ENCODE measurements at regions not wholly inside any gene's neighbourhood (a gene's known extent, or its start where the extent isn't known, plus 50 kb on each side); places are given as distances from the start of the nearest gene placed in this dataset.

- H3K27me3 ChIP-seq = no peaks in the 10 kb centered on the region
- H3K4me1 ChIP-seq = no peaks in the 10 kb centered on the region
- no peak overlapping the region for H3K4me3 ChIP-seq
- no peak for DNase-seq
- H3K27ac ChIP-seq = no peak overlapping the region
- TF ChIP-seq CTCF (IDR thresholded peaks at IDR 0.05) (no peak), POLR2A (IDR thresholded peaks at IDR 0.05) (no peak)
- H3K36me3 ChIP-seq (ENCODE audit: low read depth, missing control alignments) = no peaks in the 10 kb centered on the region
- no peaks in the 10 kb centered on the region for H3K9me3 ChIP-seq
- intact Hi-C loops (cut with DNase I; ENCODE audit: low total_unique reads) = no loop called here
Observed at GRCh38 chr17:55865072-55865762, 114.4 kb downstream of the PCTP start.

GRCh38 chr17:55870044-55870443, 119.2 kb downstream of the PCTP start:
- Histone ChIP-seq H3K4me3 (no peak overlapping the region), H3K9me3 (no peaks in the 10 kb centered on the region), H3K36me3 (ENCODE audit: low read depth, missing control alignments) (no peaks in the 10 kb centered on the region), H3K27me3 (no peaks in the 10 kb centered on the region), H3K27ac (no peak overlapping the region), H3K4me1 (no peaks in the 10 kb centered on the region)
- DNase-seq = no peak
- no peak for TF ChIP-seq POLR2A (IDR thresholded peaks at IDR 0.05)
- no peak for TF ChIP-seq CTCF (IDR thresholded peaks at IDR 0.05)
- intact Hi-C loops (cut with DNase I; ENCODE audit: low total_unique reads) = no loop called here

GRCh38 chr17:55872374-55872773, 121.5 kb downstream of the PCTP start:
- no peaks in the 10 kb centered on the region for H3K4me1 ChIP-seq
- no peak overlapping the region for H3K27ac ChIP-seq
- TF ChIP-seq POLR2A (IDR thresholded peaks at IDR 0.05) (no peak), CTCF (IDR thresholded peaks at IDR 0.05) (no peak)
- H3K36me3 ChIP-seq (ENCODE audit: low read depth, missing control alignments) = no peaks in the 10 kb centered on the region
- no peaks in the 10 kb centered on the region for H3K9me3 ChIP-seq
- H3K4me3 ChIP-seq = no peak overlapping the region
- intact Hi-C loops (cut with DNase I; ENCODE audit: low total_unique reads) = no loop called here
- no peak for DNase-seq
- H3K27me3 ChIP-seq = no peaks in the 10 kb centered on the region
- 80 to 84% methylated on average over 3 of the region's 3 CpGs for WGBS, 2 donors

- WGBS, 2 donors = 65 to 74% methylated on average over 4 of the region's 4 CpGs
- Histone ChIP-seq H3K27ac (no peak overlapping the region), H3K9me3 (no peaks in the 10 kb centered on the region), H3K36me3 (ENCODE audit: low read depth, missing control alignments) (no peaks in the 10 kb centered on the region), H3K4me1 (no peaks in the 10 kb centered on the region), H3K27me3 (no peaks in the 10 kb centered on the region), H3K4me3 (no peak overlapping the region)
- no peak for DNase-seq
- TF ChIP-seq CTCF (IDR thresholded peaks at IDR 0.05) (no peak), POLR2A (IDR thresholded peaks at IDR 0.05) (no peak)
- intact Hi-C loops (cut with DNase I; ENCODE audit: low total_unique reads) = no loop called here
Observed at GRCh38 chr17:55873017-55873758, 122.3 kb downstream of the PCTP start.

DNA sequence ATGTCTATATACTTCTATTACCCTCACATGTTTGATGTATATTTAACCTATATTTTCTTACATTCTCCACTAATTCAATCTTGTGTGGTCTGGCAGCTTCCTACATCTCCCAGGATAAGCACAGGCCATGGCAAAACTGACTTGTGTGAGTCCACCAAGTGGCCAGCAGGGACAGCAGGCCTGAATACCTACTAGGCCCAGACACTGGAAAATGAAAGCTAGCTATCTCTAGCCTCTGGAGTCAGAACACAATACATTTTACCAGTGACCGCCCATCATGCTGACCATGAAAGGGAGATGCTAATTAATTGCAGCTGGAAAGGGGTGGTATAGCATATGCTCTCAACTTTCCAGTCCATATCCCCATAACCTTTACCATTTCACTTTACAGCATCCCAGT, 132.3 kb downstream of the PCTP start:
- H3K4me3 ChIP-seq = no peak overlapping the region
- no peaks in the 10 kb centered on the region for H3K4me1 ChIP-seq
- TF ChIP-seq CTCF (IDR thresholded peaks at IDR 0.05) (no peak), POLR2A (IDR thresholded peaks at IDR 0.05) (no peak)
- no peaks in the 10 kb centered on the region for H3K9me3 ChIP-seq
- no peak overlapping the region for H3K27ac ChIP-seq
- intact Hi-C loops (cut with DNase I; ENCODE audit: low total_unique reads) = no loop called here
- no peaks in the 10 kb centered on the region for H3K27me3 ChIP-seq
- H3K36me3 ChIP-seq (ENCODE audit: low read depth, missing control alignments) = no peaks in the 10 kb centered on the region
- no peak for DNase-seq
- 77 to 84% methylated on average over 1 of the region's 1 CpG for WGBS, 2 donors

Data from testis (tissue), 2 donors.